WTC11 (cell line): ENCODE measurements at regions not wholly inside any gene's neighbourhood (a gene's known extent, or its start where the extent isn't known, plus 50 kb on each side); places are given as distances from the start of the nearest gene placed in this dataset.

ENCODE experiments used
- ATAC-seq: fragments of 200-7000 bp; cut with Tn5 transposase; 2 replicates; pipeline ENCODE4 v1.10.0; 2021; ENCODE audit warnings: mild to moderate bottlenecking, moderate library complexity
- CTCF ChIA-PET: fragments of 300-600 bp; sonication (Branson Sonifier 250); formaldehyde crosslinking; loops from one replicate; lab custom pipeline; 2021; ENCODE audit warnings: antibody characterized with exemption; lab: Charles Lee
- POLR2A ChIA-PET: fragments of 350-600 bp; sonication (Branson Sonifier 250); formaldehyde crosslinking; loops from one replicate; lab custom pipeline; 2021; ENCODE audit warnings: antibody characterized with exemption; lab: Charles Lee
- DNase-seq: peaks from one replicate; pipeline ENCODE4 v3.0.0; 2021; ENCODE audit warnings: low spot score
- H3K27ac Mint-ChIP-seq: 2 replicates; pipeline ENCODE4 v1.8.0; 2021; ENCODE audit warnings: mixed read lengths
- H3K27me3 Mint-ChIP-seq: 2 replicates; pipeline ENCODE4 v1.8.0; 2021; ENCODE audit warnings: low read depth, mild to moderate bottlenecking, moderate library complexity, mixed read lengths
- H3K36me3 Mint-ChIP-seq: 2 replicates; pipeline ENCODE4 v1.8.0; 2021; ENCODE audit warnings: mixed read lengths
- H3K4me1 Mint-ChIP-seq: 2 replicates; pipeline ENCODE4 v1.8.0; 2022; ENCODE audit warnings: mixed read lengths
- H3K4me3 Mint-ChIP-seq: 2 replicates; pipeline ENCODE4 v1.8.0; 2021; ENCODE audit warnings: mild to moderate bottlenecking, moderate library complexity, mixed read lengths
- H3K9me3 Mint-ChIP-seq: 2 replicates; pipeline ENCODE4 v1.8.0; 2021; ENCODE audit warnings: mixed read lengths
- ATF2 ChIP-seq: sonication (generic); formaldehyde crosslinking; IDR thresholded peaks from 2 replicates; pipeline ENCODE4 v1.8.1; 2022; ENCODE audit warnings: low read depth, missing genetic modification reagents, borderline replicate concordance
- CDX4 ChIP-seq: fragments of 250-450 bp; sonication (Bioruptor Pico); IDR thresholded peaks from 2 replicates; pipeline ENCODE4 v1.9.0; 2021; ENCODE audit warnings: moderate library complexity, mild to moderate bottlenecking, inconsistent platforms, borderline replicate concordance
- CREB1 ChIP-seq: sonication (generic); formaldehyde crosslinking; IDR thresholded peaks from 2 replicates; pipeline ENCODE4 v1.8.0; 2023; ENCODE audit warnings: mild to moderate bottlenecking, missing genetic modification reagents
- E2F5 ChIP-seq: sonication (generic); formaldehyde crosslinking; IDR thresholded peaks from 2 replicates; pipeline ENCODE4 v1.8.1; 2022; ENCODE audit warnings: mild to moderate bottlenecking, moderate library complexity, missing genetic modification reagents
- ETV6 ChIP-seq: sonication (generic); formaldehyde crosslinking; IDR thresholded peaks from 2 replicates; pipeline ENCODE4 v1.8.1; 2022; ENCODE audit warnings: mild to moderate bottlenecking, missing genetic modification reagents
- FOXP1 ChIP-seq: sonication (generic); formaldehyde crosslinking; IDR thresholded peaks from 2 replicates; pipeline ENCODE4 v1.8.0; 2022; ENCODE audit warnings: missing genetic modification reagents, mild to moderate bottlenecking, moderate library complexity, borderline replicate concordance
- GTF2I ChIP-seq: fragments of 250-450 bp; sonication (Bioruptor Pico); conservative IDR thresholded peaks from 2 replicates; pipeline ENCODE4 v1.4.0; 2021; ENCODE audit warnings: mild to moderate bottlenecking
- NFATC4 ChIP-seq: fragments of 250-450 bp; sonication (Bioruptor Pico); IDR thresholded peaks from 2 replicates; pipeline ENCODE4 v1.9.0; 2021; ENCODE audit warnings: mild to moderate bottlenecking
- NR3C1 ChIP-seq: sonication (generic); formaldehyde crosslinking; conservative IDR thresholded peaks from 2 replicates; pipeline ENCODE4 v1.8.1; 2023; ENCODE audit warnings: low read depth, mild to moderate bottlenecking, missing genetic modification reagents
- PRDM15 ChIP-seq: sonication (generic); formaldehyde crosslinking; IDR thresholded peaks from 2 replicates; pipeline ENCODE4 v1.8.0; 2022; ENCODE audit warnings: missing genetic modification reagents
- SMAD4 ChIP-seq: sonication (generic); formaldehyde crosslinking; IDR thresholded peaks from 2 replicates; pipeline ENCODE4 v1.8.0; 2022; ENCODE audit warnings: mild to moderate bottlenecking, missing genetic modification reagents
- TCF7 ChIP-seq: sonication (generic); formaldehyde crosslinking; IDR thresholded peaks from 2 replicates; pipeline ENCODE4 v1.8.0; 2022; ENCODE audit warnings: mild to moderate bottlenecking, low read depth, missing genetic modification reagents, moderate library complexity
- ZBTB43 ChIP-seq: sonication (generic); formaldehyde crosslinking; IDR thresholded peaks from 2 replicates; pipeline ENCODE4 v1.8.1; 2023; ENCODE audit warnings: mild to moderate bottlenecking, missing genetic modification reagents
- ZNF263 ChIP-seq: sonication (generic); formaldehyde crosslinking; IDR thresholded peaks from 2 replicates; pipeline ENCODE4 v1.8.1; 2022; ENCODE audit warnings: low read depth, mild to moderate bottlenecking, moderate library complexity, missing genetic modification reagents
- ZNF512 ChIP-seq: sonication (generic); formaldehyde crosslinking; IDR thresholded peaks from 2 replicates; pipeline ENCODE4 v1.8.1; 2022; ENCODE audit warnings: missing genetic modification reagents, borderline replicate concordance
- ZSCAN18 ChIP-seq: fragments of 250-450 bp; sonication (Bioruptor Pico); IDR thresholded peaks from 2 replicates; pipeline ENCODE4 v2.1.2; 2022; ENCODE audit warnings: mild to moderate bottlenecking, moderate library complexity

GRCh38 chr1:58250587-58250948 lies 296.0 kb downstream of the OMA1 start (continued):
- peak; percentile 47; the same call in 1 of the 2 replicates for TF ChIP-seq PRDM15 (CRISPR knock-in tag)
- no peak for TF ChIP-seq E2F5
- TF ChIP-seq GTF2I (CRISPR knock-in tag) = no peak
- TF ChIP-seq NR3C1 (CRISPR knock-in tag) = no peak

- H3K4me3 Mint-ChIP-seq = peak overlapping the region; percentile 76
- ChIA-PET POLR2A (no interaction called here), CTCF (interaction anchor here (0.6 to 2.2 kb wide), 10 partner anchors 11 to 265 kb away, joined by 3 to 8 read pairs (median 4); no protein-coding TSS in a partner anchor)
- ATAC-seq (peak; percentile 84), DNase-seq (peak; percentile 73)
- H3K4me1 Mint-ChIP-seq = peaks cover 33% of the 10 kb centered on the region
- H3K27ac Mint-ChIP-seq = no peak overlapping the region
- no peaks in the 10 kb centered on the region for H3K36me3 Mint-ChIP-seq
- H3K27me3 Mint-ChIP-seq = peaks cover 37% of the 10 kb centered on the region
- peaks cover under 1% of the 10 kb centered on the region for H3K9me3 Mint-ChIP-seq
- TF ChIP-seq SMAD4 = no peak
- TF ChIP-seq CDX4 (CRISPR knock-in tag) = no peak
- no peak for TF ChIP-seq NFATC4 (CRISPR knock-in tag)
- TF ChIP-seq FOXP1 (CRISPR knock-in tag) = peak; percentile 50; the same call in 1 of the 2 replicates
- TF ChIP-seq ZNF512 (CRISPR knock-in tag) = no peak
- 0 out of 2 replicates have a peak, but pooled peaks have one; percentile 15 for TF ChIP-seq PRDM15 (CRISPR knock-in tag)
- 0 out of 2 replicates have a peak, but pooled peaks have one; percentile 3 for TF ChIP-seq TCF7
- no peak for TF ChIP-seq ZSCAN18 (CRISPR knock-in tag)
- peak; percentile 45 for TF ChIP-seq ETV6 (CRISPR knock-in tag)
- TF ChIP-seq E2F5 = peak; percentile 74
- no peak for TF ChIP-seq CREB1
- no peak for TF ChIP-seq ATF2
- TF ChIP-seq ZBTB43 = 0 out of 2 replicates have a peak, but pooled peaks have one; percentile 63
- TF ChIP-seq GTF2I (CRISPR knock-in tag) = no peak
- TF ChIP-seq ZNF263 = no peak
Measured at GRCh38 chr1:58249737-58250586, 296.6 kb downstream of the OMA1 start.
